Keratinocyte (primary cell): ENCODE measurements at regions not wholly inside any gene's neighbourhood (a gene's known extent, or its start where the extent isn't known, plus 50 kb on each side); places are given as distances from the start of the nearest gene placed in this dataset.

Experiments
- EZH2 ChIP-seq: IDR thresholded peaks from one replicate; pipeline ENCODE4 v1.6.1; 2012; ENCODE audit warnings: inconsistent platforms, mild to moderate bottlenecking, low read length, moderate library complexity
- TF ChIP-seq, protein P1 (sequence below), 3 experiments: IDR thresholded peaks in 1 of 3; conservative IDR thresholded peaks in 1 of 3; optimal IDR thresholded peaks in 1 of 3; 2 replicates in 2 of 3; 3 replicates in 1 of 3; pipeline versions ENCODE3 to v1.5.1; 2011; ENCODE audit warnings: low read length in 3 of 3, mild to moderate bottlenecking in 3 of 3, moderate library complexity in 2 of 3, control low read depth in 1 of 3, inconsistent platforms in 1 of 3; ENCODE audit not compliant: insufficient read depth in 2 of 3; ENCODE audit errors: extremely low read depth in 1 of 3

DNA sequence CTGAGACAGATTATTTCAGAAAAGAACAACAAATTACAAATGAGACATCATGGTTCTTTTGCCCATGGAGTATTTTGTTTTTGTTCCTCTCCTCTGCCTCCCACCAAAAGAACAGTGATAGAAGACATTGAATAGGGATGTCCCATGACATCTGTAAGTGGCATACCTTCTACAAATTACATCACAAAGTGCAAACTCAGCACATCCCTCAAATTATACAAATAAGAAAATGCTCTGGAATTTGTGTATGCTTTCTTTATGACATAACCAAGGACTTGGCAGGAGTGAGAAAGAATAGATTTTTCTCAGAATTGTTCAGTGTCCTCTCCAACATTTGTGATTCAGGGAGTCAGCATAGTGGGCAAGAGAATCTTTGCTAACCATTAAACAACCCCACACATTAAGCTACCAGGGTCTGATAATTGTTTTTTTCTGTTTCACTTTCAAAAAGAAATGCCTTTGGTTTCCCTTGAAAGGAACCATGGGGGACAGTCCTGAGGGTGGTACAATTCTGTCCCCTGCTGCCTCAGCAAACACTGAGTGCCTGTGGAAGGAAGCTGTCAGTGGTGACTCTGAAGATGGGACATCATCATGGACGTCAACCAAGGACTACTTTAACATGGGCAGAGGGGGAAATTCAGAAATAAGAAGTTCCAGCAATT lies 430.3 kb downstream of the AASDHPPT start:
- no peak for TF ChIP-seq EZH2
- TF ChIP-seq, protein P1, sequence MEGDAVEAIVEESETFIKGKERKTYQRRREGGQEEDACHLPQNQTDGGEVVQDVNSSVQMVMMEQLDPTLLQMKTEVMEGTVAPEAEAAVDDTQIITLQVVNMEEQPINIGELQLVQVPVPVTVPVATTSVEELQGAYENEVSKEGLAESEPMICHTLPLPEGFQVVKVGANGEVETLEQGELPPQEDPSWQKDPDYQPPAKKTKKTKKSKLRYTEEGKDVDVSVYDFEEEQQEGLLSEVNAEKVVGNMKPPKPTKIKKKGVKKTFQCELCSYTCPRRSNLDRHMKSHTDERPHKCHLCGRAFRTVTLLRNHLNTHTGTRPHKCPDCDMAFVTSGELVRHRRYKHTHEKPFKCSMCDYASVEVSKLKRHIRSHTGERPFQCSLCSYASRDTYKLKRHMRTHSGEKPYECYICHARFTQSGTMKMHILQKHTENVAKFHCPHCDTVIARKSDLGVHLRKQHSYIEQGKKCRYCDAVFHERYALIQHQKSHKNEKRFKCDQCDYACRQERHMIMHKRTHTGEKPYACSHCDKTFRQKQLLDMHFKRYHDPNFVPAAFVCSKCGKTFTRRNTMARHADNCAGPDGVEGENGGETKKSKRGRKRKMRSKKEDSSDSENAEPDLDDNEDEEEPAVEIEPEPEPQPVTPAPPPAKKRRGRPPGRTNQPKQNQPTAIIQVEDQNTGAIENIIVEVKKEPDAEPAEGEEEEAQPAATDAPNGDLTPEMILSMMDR (optimal IDR thresholded peaks at IDR 0.05 in 1 of 3, IDR thresholded peaks at IDR 0.05 in 1 of 3, conservative IDR thresholded peaks at IDR 0.05 in 1 of 3; ENCODE audit: extremely low read depth in 1 of 3, insufficient read depth in 2 of 3, low read length in 3 of 3), result no peak
